Activated CD8-positive, alpha-beta T cell treated with anti-CD3 and anti-CD28 coated beads for 36 hours (primary cell): ENCODE measurements at regions not wholly inside any gene's neighbourhood (a gene's known extent, or its start where the extent isn't known, plus 50 kb on each side); places are given as distances from the start of the nearest gene placed in this dataset.

Experiments used
- ATAC-seq: fragments of 200-7000 bp; cut with Tn5 transposase; one replicate; pipeline ENCODE4 v1.10.0; 2021; ENCODE audit warnings: mild to moderate bottlenecking, moderate library complexity
- CTCF ChIA-PET: fragments of 350-600 bp; sonication (Branson Sonifier 250); formaldehyde crosslinking; loops from one replicate; lab custom pipeline; 2021; ENCODE audit warnings: antibody characterized with exemption; lab: Charles Lee
- POLR2A ChIA-PET: fragments of 350-600 bp; sonication (Branson Sonifier 250); formaldehyde crosslinking; loops from one replicate; lab custom pipeline; 2021; ENCODE audit warnings: antibody characterized with exemption; lab: Charles Lee
- DNase-seq: peaks from one replicate; pipeline ENCODE4 v3.0.0-alpha.2; 2020
- H3K27ac Mint-ChIP-seq: one replicate; pipeline ENCODE4 v1.8.0; 2021; ENCODE audit warnings: mild to moderate bottlenecking, mixed read lengths
- H3K27me3 Mint-ChIP-seq: one replicate; pipeline ENCODE4 v1.8.0; 2021; ENCODE audit warnings: mixed read lengths
- H3K36me3 Mint-ChIP-seq: one replicate; pipeline ENCODE4 v1.8.0; 2021; ENCODE audit warnings: low read depth, mixed read lengths
- H3K4me1 Mint-ChIP-seq: one replicate; pipeline ENCODE4 v1.8.0; 2021; ENCODE audit warnings: low read depth, mixed read lengths
- H3K4me3 Mint-ChIP-seq: one replicate; pipeline ENCODE4 v1.8.0; 2021; ENCODE audit warnings: mild to moderate bottlenecking, moderate library complexity, mixed read lengths
- H3K9me3 Mint-ChIP-seq: one replicate; pipeline ENCODE4 v1.8.0; 2021; ENCODE audit warnings: mixed read lengths
- intact Hi-C: fragments of 100-400 bp; cut with micrococcal nuclease; formaldehyde crosslinking; loops from one replicate; pipeline ENCODE4 v1.10.0; 2022
- TF ChIP-seq, protein P1 (sequence below): fragments of 200-600 bp; IDR thresholded peaks from one replicate; pipeline ENCODE4 v1.8.0; 2022; ENCODE audit warnings: antibody characterized with exemption, mild to moderate bottlenecking

DNA sequence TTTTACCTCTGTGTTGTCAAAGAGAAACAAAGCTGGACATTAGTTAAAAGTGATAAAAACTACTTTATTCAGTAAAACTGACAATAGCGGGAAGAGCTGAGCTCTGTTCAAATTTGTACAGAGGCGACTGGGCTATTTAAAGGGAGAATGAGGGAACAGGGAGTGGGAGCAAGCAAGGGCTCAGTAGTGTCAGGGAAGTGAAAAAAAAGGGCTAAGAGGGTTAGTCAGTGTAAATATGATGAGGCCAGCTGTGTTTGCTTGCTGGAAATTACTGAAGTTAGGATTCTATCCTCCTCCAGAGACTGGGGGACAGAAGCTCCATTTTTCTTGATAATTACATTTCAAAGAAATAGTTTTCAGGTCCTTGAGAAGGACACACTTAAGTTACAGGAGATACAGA is 232.5 kb downstream of the SH2D4B start:
- CTCF ChIA-PET: interaction anchor here (1.0 to 1.6 kb wide), 3 partner anchors 10 to 70 kb away, joined by 3 to 5 read pairs (median 4); no protein-coding TSS in a partner anchor
- no peaks in the 10 kb centered on the region for H3K36me3 Mint-ChIP-seq
- no peak overlapping the region for H3K27ac Mint-ChIP-seq
- ATAC-seq (no peak), DNase-seq (no peak)
- H3K27me3 Mint-ChIP-seq: peaks cover 3% of the 10 kb centered on the region
- no peaks in the 10 kb centered on the region for H3K4me1 Mint-ChIP-seq
- POLR2A ChIA-PET: no interaction called here
- H3K4me3 Mint-ChIP-seq: no peak overlapping the region
- no peaks in the 10 kb centered on the region for H3K9me3 Mint-ChIP-seq
- TF ChIP-seq, protein P1, sequence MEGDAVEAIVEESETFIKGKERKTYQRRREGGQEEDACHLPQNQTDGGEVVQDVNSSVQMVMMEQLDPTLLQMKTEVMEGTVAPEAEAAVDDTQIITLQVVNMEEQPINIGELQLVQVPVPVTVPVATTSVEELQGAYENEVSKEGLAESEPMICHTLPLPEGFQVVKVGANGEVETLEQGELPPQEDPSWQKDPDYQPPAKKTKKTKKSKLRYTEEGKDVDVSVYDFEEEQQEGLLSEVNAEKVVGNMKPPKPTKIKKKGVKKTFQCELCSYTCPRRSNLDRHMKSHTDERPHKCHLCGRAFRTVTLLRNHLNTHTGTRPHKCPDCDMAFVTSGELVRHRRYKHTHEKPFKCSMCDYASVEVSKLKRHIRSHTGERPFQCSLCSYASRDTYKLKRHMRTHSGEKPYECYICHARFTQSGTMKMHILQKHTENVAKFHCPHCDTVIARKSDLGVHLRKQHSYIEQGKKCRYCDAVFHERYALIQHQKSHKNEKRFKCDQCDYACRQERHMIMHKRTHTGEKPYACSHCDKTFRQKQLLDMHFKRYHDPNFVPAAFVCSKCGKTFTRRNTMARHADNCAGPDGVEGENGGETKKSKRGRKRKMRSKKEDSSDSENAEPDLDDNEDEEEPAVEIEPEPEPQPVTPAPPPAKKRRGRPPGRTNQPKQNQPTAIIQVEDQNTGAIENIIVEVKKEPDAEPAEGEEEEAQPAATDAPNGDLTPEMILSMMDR: no peak
- intact Hi-C loops: no loop called here

DNA sequence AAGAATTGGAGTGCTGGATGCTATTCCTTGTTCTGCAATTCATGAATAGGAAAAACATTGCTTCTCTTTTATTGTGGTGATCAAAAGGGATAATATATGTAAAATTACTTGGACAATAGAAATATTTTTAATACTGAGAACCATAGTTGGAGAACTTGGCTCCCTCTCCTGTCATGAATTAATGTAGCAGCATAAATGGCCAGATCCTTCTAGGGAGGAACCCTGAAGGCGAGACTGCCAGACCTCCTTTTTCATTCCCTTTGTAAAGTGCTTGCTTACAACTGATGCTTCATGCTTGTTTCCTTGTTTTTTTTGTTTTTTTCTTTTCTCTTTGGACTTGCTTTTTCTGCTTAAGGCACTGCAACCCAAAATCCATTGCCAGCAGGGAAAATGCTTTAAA is 233.6 kb downstream of the SH2D4B start:
- no peak for DNase-seq
- TF ChIP-seq, protein P1: no peak
- CTCF ChIA-PET: interaction anchor here (1.1 kb wide), 1 partner anchor 71 kb away, joined by 3 read pairs; no protein-coding TSS in a partner anchor
- intact Hi-C loops: no loop called here
- H3K9me3 Mint-ChIP-seq: no peaks in the 10 kb centered on the region
- no peak overlapping the region for H3K4me3 Mint-ChIP-seq
- H3K36me3 Mint-ChIP-seq: no peaks in the 10 kb centered on the region
- no peak overlapping the region for H3K27ac Mint-ChIP-seq
- no peaks in the 10 kb centered on the region for H3K4me1 Mint-ChIP-seq
- POLR2A ChIA-PET: no interaction called here
- no peak for ATAC-seq
- peaks cover 4% of the 10 kb centered on the region for H3K27me3 Mint-ChIP-seq

DNA sequence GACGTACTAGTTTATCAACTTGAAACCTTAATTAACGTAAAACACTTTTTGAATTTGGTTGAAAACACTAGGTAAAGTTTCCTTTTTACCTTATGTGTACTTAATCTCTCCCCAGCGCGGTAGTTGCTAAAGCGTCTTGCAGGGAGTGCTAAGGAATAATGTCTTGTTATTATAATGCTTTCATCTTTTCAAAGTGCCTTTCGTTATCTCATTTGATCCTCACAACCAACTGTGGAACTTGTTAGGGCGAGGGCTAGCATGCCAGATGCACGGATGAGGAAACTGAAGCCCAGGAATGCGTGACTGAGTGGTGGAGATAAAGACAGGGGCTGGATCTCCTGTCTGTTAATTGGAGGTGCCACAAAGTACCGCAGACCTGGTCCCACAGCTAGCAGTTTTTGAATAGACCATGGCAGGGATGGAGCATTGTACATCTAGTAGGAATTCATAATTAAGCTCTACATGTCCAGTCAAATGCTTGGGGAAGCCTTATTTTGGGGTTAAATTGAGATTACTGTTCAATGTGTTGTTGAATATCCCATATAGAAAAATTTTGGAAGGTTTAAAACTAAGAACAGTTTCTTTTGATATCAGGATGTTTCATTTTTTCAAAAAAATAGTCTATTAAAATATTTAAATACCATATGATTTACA is 234.3 kb downstream of the SH2D4B start:
- no peaks in the 10 kb centered on the region for H3K36me3 Mint-ChIP-seq
- ATAC-seq: no peak
- intact Hi-C loops: no loop called here

DNA sequence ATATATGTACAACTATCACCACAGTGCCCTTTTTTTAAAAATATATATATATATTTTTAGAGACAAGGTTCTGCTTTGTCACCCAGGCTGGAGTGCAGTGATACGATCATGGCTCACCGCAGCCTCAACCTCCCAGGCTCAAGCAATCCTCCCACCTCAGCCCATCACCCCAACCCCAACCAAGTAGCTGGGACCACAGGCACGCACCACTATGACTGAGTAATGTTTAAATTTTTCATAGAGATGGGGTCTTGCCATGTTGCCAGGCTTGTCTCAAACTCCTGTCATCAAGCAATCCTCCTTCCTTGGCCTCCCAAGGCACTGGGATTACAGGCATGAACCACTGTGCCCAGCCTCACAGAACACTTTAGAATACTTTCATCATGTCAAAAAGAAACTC is 234.9 kb downstream of the SH2D4B start:
- POLR2A ChIA-PET: no interaction called here
- no peak overlapping the region for H3K27ac Mint-ChIP-seq
- CTCF ChIA-PET: no interaction called here
- H3K4me3 Mint-ChIP-seq: no peak overlapping the region
- no peaks in the 10 kb centered on the region for H3K9me3 Mint-ChIP-seq
- H3K36me3 Mint-ChIP-seq: no peaks in the 10 kb centered on the region
- intact Hi-C loops: no loop called here
- TF ChIP-seq, protein P1: no peak
- DNase-seq (no peak), ATAC-seq (no peak)
- no peaks in the 10 kb centered on the region for H3K4me1 Mint-ChIP-seq
- H3K27me3 Mint-ChIP-seq: peaks cover 4% of the 10 kb centered on the region

More for the DNA sequence above, 234.3 kb downstream of the SH2D4B start:
- no peak for DNase-seq
- H3K27ac Mint-ChIP-seq: no peak overlapping the region
- no peaks in the 10 kb centered on the region for H3K9me3 Mint-ChIP-seq
- CTCF ChIA-PET: no interaction called here
- no peaks in the 10 kb centered on the region for H3K4me1 Mint-ChIP-seq
- no peak overlapping the region for H3K4me3 Mint-ChIP-seq
- TF ChIP-seq, protein P1: no peak
- POLR2A ChIA-PET: no interaction called here
- H3K27me3 Mint-ChIP-seq: peaks cover 4% of the 10 kb centered on the region

DNA sequence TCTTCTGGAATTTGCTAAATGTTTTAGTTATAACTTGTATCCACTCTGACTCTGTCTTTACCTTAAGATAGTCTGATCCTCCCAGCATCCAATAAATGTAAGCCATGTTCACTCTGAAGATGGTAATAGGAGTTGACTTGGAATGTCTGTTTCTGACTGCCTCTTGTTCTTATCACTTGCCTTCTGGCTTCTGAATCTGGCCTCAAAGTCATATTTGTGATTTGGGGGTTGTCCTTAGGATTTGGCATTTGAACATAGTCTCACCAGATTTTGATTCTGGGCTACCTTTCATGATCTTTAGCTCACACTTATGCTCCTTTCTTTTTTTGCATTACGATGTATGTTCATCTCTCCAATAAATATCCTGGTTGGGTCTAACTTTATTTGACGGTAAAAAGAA is 247.0 kb downstream of the SH2D4B start:
- Mint-ChIP-seq H3K36me3 (no peaks in the 10 kb centered on the region), H3K4me3 (no peak overlapping the region), H3K27ac (no peak overlapping the region), H3K27me3 (peaks cover 6% of the 10 kb centered on the region), H3K9me3 (no peaks in the 10 kb centered on the region), H3K4me1 (no peaks in the 10 kb centered on the region)
- ChIA-PET POLR2A (interaction anchor here (0.6 kb wide), 1 partner anchor 298 kb away, joined by 5 read pairs; no protein-coding TSS in a partner anchor), CTCF (no interaction called here)
- ATAC-seq: no peak
- intact Hi-C loops: no loop called here
- DNase-seq: no peak
- TF ChIP-seq, protein P1: no peak
